ENCODE measurements at regions not wholly inside any gene's neighbourhood (a gene's known extent, or its start where the extent isn't known, plus 50 kb on each side); places are given as distances from the start of the nearest gene placed in this dataset.

- 76 to 78% methylated on average over 4 of the region's 4 CpGs for WGBS, 2 donors
- no peaks in the 10 kb centered on the region for H3K4me1 ChIP-seq
- no peak for TF ChIP-seq CTCF (IDR thresholded peaks at IDR 0.05)
- H3K27ac ChIP-seq: no peak overlapping the region
- H3K9me3 ChIP-seq: no peaks in the 10 kb centered on the region
- intact Hi-C loops (cut with DNase I): no loop called here
- no peaks in the 10 kb centered on the region for H3K36me3 ChIP-seq
- peaks cover 0 to 45% (median 17%) of the 10 kb centered on the region in 7 donors for H3K27me3 ChIP-seq
- no peak for DNase-seq
- ATAC-seq: no peak
- H3K4me3 ChIP-seq: no peak overlapping the region
These were observed 82.8 kb downstream of the MRM1 start for GRCh38 chr17:36684134-36684533.

- TF ChIP-seq CTCF (IDR thresholded peaks at IDR 0.05): no peak
- Histone ChIP-seq H3K9me3 (no peaks in the 10 kb centered on the region), H3K36me3 (no peaks in the 10 kb centered on the region), H3K27me3 (peaks cover 0 to 58% (median 27%) of the 10 kb centered on the region in 7 donors), H3K4me3 (no peak overlapping the region), H3K4me1 (no peaks in the 10 kb centered on the region), H3K27ac (no peak overlapping the region)
- DNase-seq: no peak
- intact Hi-C loops (cut with DNase I): no loop called here
- WGBS, 2 donors: 64 to 66% methylated on average over 15 of the region's 15 CpGs
- ATAC-seq: no peak
These were observed 84.8 kb downstream of the MRM1 start for GRCh38 chr17:36686123-36686669.

- Histone ChIP-seq H3K4me1 (no peaks in the 10 kb centered on the region), H3K9me3 (no peaks in the 10 kb centered on the region), H3K27me3 (peaks cover 0 to 64% (median 29%) of the 10 kb centered on the region in 7 donors), H3K4me3 (no peak overlapping the region), H3K27ac (no peak overlapping the region), H3K36me3 (no peaks in the 10 kb centered on the region)
- WGBS, 2 donors: 33 to 37% methylated on average over 5 of the region's 5 CpGs
- ATAC-seq: no peak
- no peak for DNase-seq
- intact Hi-C loops (cut with DNase I): no loop called here
- TF ChIP-seq CTCF (IDR thresholded peaks at IDR 0.05): no peak
These were observed 86.4 kb downstream of the MRM1 start for GRCh38 chr17:36687736-36688135.

GRCh38 chr17:36689089-36689667 lies 87.8 kb downstream of the MRM1 start:
- H3K4me1 ChIP-seq: no peaks in the 10 kb centered on the region
- no peak overlapping the region for H3K4me3 ChIP-seq
- DNase-seq (no peak), ATAC-seq (no peak)
- no peak for TF ChIP-seq CTCF (IDR thresholded peaks at IDR 0.05)
- H3K9me3 ChIP-seq: no peaks in the 10 kb centered on the region
- no peaks in the 10 kb centered on the region for H3K36me3 ChIP-seq
- H3K27me3 ChIP-seq: peaks cover 0 to 67% (median 30%) of the 10 kb centered on the region in 7 donors
- intact Hi-C loops (cut with DNase I): no loop called here
- 79 to 82% methylated on average over 15 of the region's 15 CpGs for WGBS, 2 donors
- H3K27ac ChIP-seq: no peak overlapping the region
